Loucy (cell line): ENCODE measurements at regions not wholly inside any gene's neighbourhood (a gene's known extent, or its start where the extent isn't known, plus 50 kb on each side); places are given as distances from the start of the nearest gene placed in this dataset.
"Not testable (repeated sequence)": the region's sequence is repeated elsewhere in the genome, so short reads cannot be mapped to it uniquely, and the experiment has no call there.

ENCODE experiments used
- H2AFZ ChIP-seq: fragments of 200-600 bp; sonication (generic); 2 replicates; pipeline ENCODE4 v1.6.0; 2016; ENCODE audit warnings: antibody characterized with exemption, mild to moderate bottlenecking, low read length, moderate library complexity
- H3F3A ChIP-seq: fragments of 200-600 bp; 2 replicates; pipeline ENCODE4 v1.6.0; 2016; ENCODE audit warnings: antibody characterized with exemption, low read depth, mild to moderate bottlenecking
- H3K27me3 ChIP-seq: fragments of 200-600 bp; sonication (generic); 2 replicates; pipeline ENCODE4 v1.6.1; 2014; ENCODE audit warnings: low read length, mild to moderate bottlenecking; ENCODE audit not compliant: insufficient read depth, poor library complexity, severe bottlenecking
- H3K36me3 ChIP-seq: fragments of 200-600 bp; sonication (generic); 2 replicates; pipeline ENCODE4 v1.6.1; 2016; ENCODE audit warnings: low read length; ENCODE audit not compliant: insufficient read depth
- H3K4me1 ChIP-seq: fragments of 200-600 bp; sonication (generic); 2 replicates; pipeline ENCODE4 v1.5.1; 2014; ENCODE audit warnings: low read length, mild to moderate bottlenecking; ENCODE audit not compliant: insufficient read depth, poor library complexity, severe bottlenecking
- H3K4me2 ChIP-seq: fragments of 200-600 bp; sonication (generic); 2 replicates; pipeline ENCODE4 v1.6.0; 2014; ENCODE audit warnings: antibody characterized with exemption, low read length, low read depth, mild to moderate bottlenecking; ENCODE audit not compliant: poor library complexity, severe bottlenecking
- H3K4me3 ChIP-seq: fragments of 200-600 bp; sonication (generic); 2 replicates; pipeline ENCODE4 v1.5.1; 2014; ENCODE audit warnings: low read length, mild to moderate bottlenecking, mixed read lengths; ENCODE audit not compliant: poor library complexity, severe bottlenecking
- H3K79me2 ChIP-seq: fragments of 200-600 bp; sonication (generic); 2 replicates; pipeline ENCODE4 v1.6.1; 2014; ENCODE audit warnings: low read length; ENCODE audit not compliant: insufficient read depth
- H3K9ac ChIP-seq: fragments of 200-600 bp; sonication (generic); 2 replicates; pipeline ENCODE4 v1.6.0; 2014; ENCODE audit warnings: mild to moderate bottlenecking, low read depth, low read length, moderate library complexity; ENCODE audit not compliant: poor library complexity, severe bottlenecking
- H3K9me2 ChIP-seq: fragments of 200-600 bp; sonication (generic); replicated peaks from 2 replicates; pipeline ENCODE4 v1.6.1; 2016; ENCODE audit warnings: low read depth, low read length, mixed read lengths
- H3K9me3 ChIP-seq: fragments of 200-600 bp; sonication (generic); 2 replicates; pipeline ENCODE4 v1.6.1; 2014; ENCODE audit warnings: mild to moderate bottlenecking, antibody characterized with exemption, low read length, low read depth; ENCODE audit not compliant: insufficient read depth
- H4K20me1 ChIP-seq: fragments of 200-600 bp; sonication (generic); 2 replicates; pipeline ENCODE4 v1.6.0; 2014; ENCODE audit warnings: antibody characterized with exemption, low read length, mild to moderate bottlenecking; ENCODE audit not compliant: insufficient read depth, poor library complexity, severe bottlenecking
- EZH2phosphoT487 ChIP-seq: fragments of 200-600 bp; IDR thresholded peaks from 2 replicates; pipeline ENCODE4 v1.6.1; 2018; ENCODE audit warnings: antibody characterized with exemption, mild to moderate bottlenecking, moderate library complexity, borderline replicate concordance
- TF ChIP-seq, protein P1 (sequence below): fragments of 200-600 bp; sonication (generic); conservative IDR thresholded peaks from 2 replicates; pipeline ENCODE4 v1.5.1; 2014; ENCODE audit warnings: mild to moderate bottlenecking, antibody characterized with exemption, low read length

DNA sequence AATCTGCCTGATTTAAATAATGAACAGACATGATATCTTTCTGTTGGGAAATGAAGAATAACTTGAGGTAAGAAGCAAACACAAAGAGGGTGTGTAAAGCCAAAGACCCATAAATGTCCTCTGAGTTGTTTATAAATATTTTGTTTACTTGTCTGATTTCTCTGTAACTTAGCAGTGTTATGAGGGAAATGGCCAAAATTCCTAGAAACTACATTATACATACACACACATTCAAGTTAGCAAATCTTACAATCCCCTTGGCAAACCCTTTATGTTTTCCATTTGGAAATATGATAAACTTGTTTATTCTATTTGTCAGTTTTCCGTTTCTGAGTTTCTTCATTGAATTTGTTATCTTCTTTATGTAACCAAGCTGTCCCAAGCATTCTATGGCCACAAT is 81.4 kb upstream of the TCF21 start:
- no peaks in the 10 kb centered on the region for H3K36me3 ChIP-seq
- no peak overlapping the region for H2AFZ ChIP-seq
- H3K9me2 ChIP-seq: no peaks in the 10 kb centered on the region
- H3K4me3 ChIP-seq: no peak overlapping the region
- no peaks in the 10 kb centered on the region for H4K20me1 ChIP-seq
- TF ChIP-seq EZH2phosphoT487: no peak
- TF ChIP-seq, protein P1, sequence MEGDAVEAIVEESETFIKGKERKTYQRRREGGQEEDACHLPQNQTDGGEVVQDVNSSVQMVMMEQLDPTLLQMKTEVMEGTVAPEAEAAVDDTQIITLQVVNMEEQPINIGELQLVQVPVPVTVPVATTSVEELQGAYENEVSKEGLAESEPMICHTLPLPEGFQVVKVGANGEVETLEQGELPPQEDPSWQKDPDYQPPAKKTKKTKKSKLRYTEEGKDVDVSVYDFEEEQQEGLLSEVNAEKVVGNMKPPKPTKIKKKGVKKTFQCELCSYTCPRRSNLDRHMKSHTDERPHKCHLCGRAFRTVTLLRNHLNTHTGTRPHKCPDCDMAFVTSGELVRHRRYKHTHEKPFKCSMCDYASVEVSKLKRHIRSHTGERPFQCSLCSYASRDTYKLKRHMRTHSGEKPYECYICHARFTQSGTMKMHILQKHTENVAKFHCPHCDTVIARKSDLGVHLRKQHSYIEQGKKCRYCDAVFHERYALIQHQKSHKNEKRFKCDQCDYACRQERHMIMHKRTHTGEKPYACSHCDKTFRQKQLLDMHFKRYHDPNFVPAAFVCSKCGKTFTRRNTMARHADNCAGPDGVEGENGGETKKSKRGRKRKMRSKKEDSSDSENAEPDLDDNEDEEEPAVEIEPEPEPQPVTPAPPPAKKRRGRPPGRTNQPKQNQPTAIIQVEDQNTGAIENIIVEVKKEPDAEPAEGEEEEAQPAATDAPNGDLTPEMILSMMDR: no peak
- no peaks in the 10 kb centered on the region for H3F3A ChIP-seq
- no peak overlapping the region for H3K4me2 ChIP-seq
- H3K9ac ChIP-seq: no peak overlapping the region
- H3K79me2 ChIP-seq: no peaks in the 10 kb centered on the region
- no peaks in the 10 kb centered on the region for H3K27me3 ChIP-seq
- no peaks in the 10 kb centered on the region for H3K9me3 ChIP-seq
- H3K4me1 ChIP-seq: no peaks in the 10 kb centered on the region

GRCh38 chr6:133809406-133809805 is 79.5 kb upstream of the TCF21 start:
- Histone ChIP-seq H3K4me3 (no peak overlapping the region), H3K79me2 (no peaks in the 10 kb centered on the region), H3K9me3 (no peaks in the 10 kb centered on the region), H4K20me1 (no peaks in the 10 kb centered on the region), H3K9ac (no peak overlapping the region), H3K4me2 (no peak overlapping the region), H3K9me2 (no peaks in the 10 kb centered on the region), H3F3A (no peaks in the 10 kb centered on the region), H3K36me3 (no peaks in the 10 kb centered on the region), H3K4me1 (no peaks in the 10 kb centered on the region), H3K27me3 (no peaks in the 10 kb centered on the region), H2AFZ (no peak overlapping the region)
- TF ChIP-seq, protein P1: no peak

DNA sequence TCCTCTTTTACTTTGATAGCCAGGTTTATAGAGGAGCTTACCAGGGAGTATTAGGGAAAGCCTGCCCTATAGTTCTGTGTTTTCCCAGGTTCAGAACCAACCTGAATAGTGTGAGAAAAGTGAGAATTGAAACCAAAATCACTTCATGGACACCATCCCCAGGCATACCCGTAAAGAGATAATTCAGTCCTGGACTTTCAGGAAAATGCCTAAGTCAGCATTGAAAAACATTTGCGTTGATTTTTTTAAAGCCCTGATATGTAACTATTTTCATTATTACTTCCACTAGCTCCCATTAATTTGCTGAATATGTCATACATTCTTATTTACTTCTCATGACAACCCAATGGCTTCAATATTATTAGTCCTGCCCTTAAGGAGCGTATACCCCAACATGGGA is 77.4 kb upstream of the TCF21 start:
- TF ChIP-seq, protein P1: no peak
- no peak for TF ChIP-seq EZH2phosphoT487
- Histone ChIP-seq H3K4me2 (no peak overlapping the region), H2AFZ (no peak overlapping the region), H3K9ac (no peak overlapping the region), H3K27me3 (no peaks in the 10 kb centered on the region), H3K4me1 (no peaks in the 10 kb centered on the region), H3K36me3 (no peaks in the 10 kb centered on the region), H3K9me2 (no peaks in the 10 kb centered on the region), H4K20me1 (no peaks in the 10 kb centered on the region), H3K9me3 (no peaks in the 10 kb centered on the region), H3F3A (no peaks in the 10 kb centered on the region), H3K79me2 (no peaks in the 10 kb centered on the region), H3K4me3 (no peak overlapping the region)

- H3K4me2 ChIP-seq, H3K9me2 ChIP-seq, H3K36me3 ChIP-seq, H3K9ac ChIP-seq, H3K4me3 ChIP-seq, H3K4me1 ChIP-seq, H4K20me1 ChIP-seq, H3F3A ChIP-seq, H3K27me3 ChIP-seq, H3K9me3 ChIP-seq, H2AFZ ChIP-seq, H3K79me2 ChIP-seq: not testable (repeated sequence)
These were observed 76.5 kb upstream of the TCF21 start for GRCh38 chr6:133812446-133812845.
